Gastrocnemius medialis (tissue), 4 donors: ENCODE measurements at regions not wholly inside any gene's neighbourhood (a gene's known extent, or its start where the extent isn't known, plus 50 kb on each side); places are given as distances from the start of the nearest gene placed in this dataset.

Experiments
- CTCF ChIP-seq, 5 experiments: fragments of 450-650 bp in 3 of 5; fragments of 200-600 bp in 2 of 5; sonication (generic) in 2 of 5; IDR thresholded peaks in 4 of 5; conservative IDR thresholded peaks in 1 of 5; 1 replicate in 4 of 5; 2 replicates in 1 of 5; pipeline ENCODE4 v1.5.1; 2016 to 2019; ENCODE audit warnings: antibody characterized with exemption in 5 of 5, mild to moderate bottlenecking in 3 of 5, moderate library complexity in 3 of 5
- POLR2A ChIP-seq, 2 donors: fragments of 450-650 bp; IDR thresholded peaks; one replicate each; pipeline ENCODE4 v1.6.1; 2017; ENCODE audit warnings: antibody characterized with exemption in 2 of 2, mild to moderate bottlenecking in 2 of 2, moderate library complexity in 2 of 2

- no peak for TF ChIP-seq CTCF (IDR thresholded peaks at IDR 0.05 in 4 of 5, conservative IDR thresholded peaks at IDR 0.05 in 1 of 5)
- no peak for TF ChIP-seq POLR2A (IDR thresholded peaks at IDR 0.05)
Measured at GRCh38 chr9:115804206-115804605, 349.4 kb upstream of the PAPPA start.
